ENCODE measurements at regions not wholly inside any gene's neighbourhood (a gene's known extent, or its start where the extent isn't known, plus 50 kb on each side); places are given as distances from the start of the nearest gene placed in this dataset.

- TF ChIP-seq, protein P1, sequence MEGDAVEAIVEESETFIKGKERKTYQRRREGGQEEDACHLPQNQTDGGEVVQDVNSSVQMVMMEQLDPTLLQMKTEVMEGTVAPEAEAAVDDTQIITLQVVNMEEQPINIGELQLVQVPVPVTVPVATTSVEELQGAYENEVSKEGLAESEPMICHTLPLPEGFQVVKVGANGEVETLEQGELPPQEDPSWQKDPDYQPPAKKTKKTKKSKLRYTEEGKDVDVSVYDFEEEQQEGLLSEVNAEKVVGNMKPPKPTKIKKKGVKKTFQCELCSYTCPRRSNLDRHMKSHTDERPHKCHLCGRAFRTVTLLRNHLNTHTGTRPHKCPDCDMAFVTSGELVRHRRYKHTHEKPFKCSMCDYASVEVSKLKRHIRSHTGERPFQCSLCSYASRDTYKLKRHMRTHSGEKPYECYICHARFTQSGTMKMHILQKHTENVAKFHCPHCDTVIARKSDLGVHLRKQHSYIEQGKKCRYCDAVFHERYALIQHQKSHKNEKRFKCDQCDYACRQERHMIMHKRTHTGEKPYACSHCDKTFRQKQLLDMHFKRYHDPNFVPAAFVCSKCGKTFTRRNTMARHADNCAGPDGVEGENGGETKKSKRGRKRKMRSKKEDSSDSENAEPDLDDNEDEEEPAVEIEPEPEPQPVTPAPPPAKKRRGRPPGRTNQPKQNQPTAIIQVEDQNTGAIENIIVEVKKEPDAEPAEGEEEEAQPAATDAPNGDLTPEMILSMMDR (IDR thresholded peaks at IDR 0.05), result no peak
- no peak for TF ChIP-seq POLR2A (IDR thresholded peaks at IDR 0.05)
These were observed 460.5 kb upstream of the ARID1B start for GRCh38 chr6:156316583-156317125.
